Esophagus (tissue), 2 donors: ENCODE measurements at regions not wholly inside any gene's neighbourhood (a gene's known extent, or its start where the extent isn't known, plus 50 kb on each side); places are given as distances from the start of the nearest gene placed in this dataset.

Experiments
- H3K27ac ChIP-seq, 2 donors: one replicate each; pipeline ENCODE4 v1.5.1; 2013; ENCODE audit warnings: low read depth in 2 of 2, mild to moderate bottlenecking in 2 of 2, inconsistent platforms in 1 of 2, low read length in 1 of 2, moderate library complexity in 1 of 2
- H3K27me3 ChIP-seq, 2 donors: one replicate each; pipeline ENCODE4 v1.6.1; 2013; ENCODE audit warnings: low read length in 2 of 2, control low read depth in 1 of 2, mild to moderate bottlenecking in 1 of 2; ENCODE audit not compliant: insufficient read depth in 2 of 2, control insufficient read depth in 1 of 2
- H3K36me3 ChIP-seq, 2 donors: one replicate each; pipeline ENCODE4 v1.6.1; 2013; ENCODE audit warnings: low read length in 1 of 2; ENCODE audit not compliant: control insufficient read depth in 2 of 2, insufficient read depth in 2 of 2
- H3K4me1 ChIP-seq, 2 donors: one replicate each; pipeline ENCODE4 v1.6.1; 2013; ENCODE audit warnings: low read length in 1 of 2; ENCODE audit not compliant: control insufficient read depth in 2 of 2, insufficient read depth in 2 of 2
- H3K4me3 ChIP-seq, 2 donors: one replicate each; pipeline ENCODE4 v1.5.1; 2013; ENCODE audit warnings: low read length in 2 of 2, mild to moderate bottlenecking in 2 of 2, low read depth in 1 of 2, moderate library complexity in 1 of 2
- H3K9me3 ChIP-seq, 2 donors: one replicate each; pipeline ENCODE4 v1.6.1; 2013; ENCODE audit warnings: mild to moderate bottlenecking in 2 of 2, low read depth in 1 of 2, low read length in 1 of 2, moderate library complexity in 1 of 2; ENCODE audit not compliant: control insufficient read depth in 2 of 2, insufficient read depth in 1 of 2
- WGBS, 2 donors: extraction: QIAGEN DNeasy Blood & Tissue Kit; methylation state at CpG; one replicate each; pipeline ENCODE4 v1.1.7; 2013; 5-methylcytosine and 5-hydroxymethylcytosine counted together
- donor health status: healthy with polysubstance abuse.
- donor health status: Bipolar disorder and iron deficiency.

GRCh38 chr22:49134076-49134475 lies 693.6 kb downstream of the BRD1 start:
- Histone ChIP-seq H3K36me3 (no peaks in the 10 kb centered on the region), H3K4me1 (no peaks in the 10 kb centered on the region), H3K4me3 (no peak overlapping the region), H3K9me3 (no peaks in the 10 kb centered on the region), H3K27me3 (no peaks in the 10 kb centered on the region), H3K27ac (no peak overlapping the region)
- 75 to 79% methylated on average over 13 of the region's 13 CpGs for whole genome bisulfite sequencing, 2 donors

DNA sequence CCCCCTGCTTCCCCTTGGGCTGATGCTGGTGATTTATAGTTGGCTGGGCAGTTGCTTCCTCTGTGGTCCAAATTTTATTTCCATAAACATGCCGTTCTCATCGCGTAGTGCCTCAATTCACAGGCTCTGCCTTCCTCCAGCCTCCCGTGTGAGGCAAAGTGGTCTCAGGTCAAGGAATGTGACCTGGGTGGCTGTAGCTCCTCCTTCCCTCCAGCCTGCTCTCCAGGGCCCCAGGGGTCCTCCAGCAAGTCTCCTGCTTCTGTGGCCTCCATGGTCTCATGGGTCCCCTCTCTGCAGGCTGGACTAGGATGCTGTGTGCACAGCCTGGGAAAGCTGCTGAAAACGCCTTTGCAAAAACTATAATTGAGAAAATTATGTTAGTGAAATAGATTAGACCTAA lies 694.1 kb downstream of the BRD1 start:
- Histone ChIP-seq H3K27me3 (no peaks in the 10 kb centered on the region), H3K27ac (no peak overlapping the region), H3K9me3 (no peaks in the 10 kb centered on the region), H3K36me3 (no peaks in the 10 kb centered on the region), H3K4me3 (no peak overlapping the region), H3K4me1 (no peaks in the 10 kb centered on the region)
- 23 to 37% methylated on average over 5 of the region's 5 CpGs for WGBS, 2 donors

DNA sequence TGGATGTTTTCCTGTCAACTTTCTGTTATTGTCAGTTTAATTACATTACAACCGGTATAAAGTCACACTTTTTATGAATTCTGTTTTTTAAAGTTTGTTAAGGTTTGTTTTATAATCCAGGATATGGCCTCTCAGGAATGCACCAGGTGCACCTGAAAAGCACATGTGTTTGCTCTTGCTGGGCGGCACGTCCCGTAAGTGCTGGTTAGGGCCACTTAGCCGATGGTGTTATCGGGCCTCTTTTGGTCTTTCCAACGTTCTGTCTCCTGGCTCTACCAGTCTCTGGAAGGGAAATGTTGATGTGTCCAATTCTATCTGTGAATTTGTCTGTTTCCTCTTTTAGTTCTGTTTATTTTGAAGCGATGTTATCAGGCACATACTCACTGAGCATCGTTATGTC lies 695.7 kb downstream of the BRD1 start:
- WGBS, 2 donors: 28 to 41% methylated on average over 9 of the region's 9 CpGs
- Histone ChIP-seq H3K4me1 (no peaks in the 10 kb centered on the region), H3K27me3 (no peaks in the 10 kb centered on the region)

DNA sequence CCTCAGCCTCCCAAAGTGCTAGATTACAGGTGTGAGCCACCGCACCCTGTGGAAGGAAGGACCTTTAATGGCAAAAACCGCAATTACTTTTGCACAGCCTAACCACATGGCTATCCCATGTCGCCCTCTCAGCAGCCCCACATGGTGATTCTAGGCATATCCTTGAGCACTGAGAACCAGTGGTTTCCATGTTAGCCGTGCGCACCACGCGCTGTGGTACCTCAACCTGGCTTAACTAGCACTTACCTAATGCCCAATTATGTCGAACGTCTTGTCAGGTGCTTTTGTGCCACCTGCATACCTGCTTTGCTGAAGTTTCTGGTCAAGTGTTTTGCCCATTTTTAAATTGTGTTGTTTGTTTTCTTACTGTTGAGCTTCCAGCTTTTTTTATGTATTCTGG lies 697.9 kb downstream of the BRD1 start:
- Histone ChIP-seq H3K36me3 (no peaks in the 10 kb centered on the region), H3K27me3 (no peaks in the 10 kb centered on the region), H3K4me3 (no peak overlapping the region), H3K9me3 (no peaks in the 10 kb centered on the region), H3K27ac (no peak overlapping the region), H3K4me1 (no peaks in the 10 kb centered on the region)
- WGBS, 2 donors: 94 to 95% methylated on average over 9 of the region's 9 CpGs

More for the DNA sequence above, 695.7 kb downstream of the BRD1 start:
- H3K4me3 ChIP-seq: no peak overlapping the region
- no peak overlapping the region for H3K27ac ChIP-seq
- no peaks in the 10 kb centered on the region for H3K9me3 ChIP-seq
- no peaks in the 10 kb centered on the region for H3K36me3 ChIP-seq

DNA sequence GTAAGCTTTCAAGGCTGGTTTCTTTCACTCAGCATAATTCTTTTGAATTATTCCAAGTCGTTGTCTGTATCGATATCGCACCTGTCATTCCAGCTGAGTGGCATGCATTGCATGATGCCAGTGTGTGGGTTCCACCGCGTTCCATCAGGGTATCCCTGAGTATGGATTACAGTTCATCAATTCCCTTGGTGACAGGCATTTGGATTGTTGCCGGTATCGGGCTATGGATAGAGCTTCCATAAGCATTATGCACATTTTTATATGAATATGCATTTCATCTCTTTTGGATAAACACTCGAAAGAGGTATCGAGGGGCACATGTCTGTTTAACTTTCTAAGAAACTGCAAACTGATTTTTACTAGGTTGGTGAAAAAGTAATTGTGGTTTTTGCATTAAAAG lies 698.8 kb downstream of the BRD1 start:
- Histone ChIP-seq H3K27me3 (no peaks in the 10 kb centered on the region), H3K9me3 (no peaks in the 10 kb centered on the region), H3K4me3 (no peak overlapping the region), H3K4me1 (no peaks in the 10 kb centered on the region), H3K27ac (no peak overlapping the region), H3K36me3 (no peaks in the 10 kb centered on the region)
- 92 to 94% methylated on average over 9 of the region's 9 CpGs for WGBS, 2 donors

- H3K27me3 ChIP-seq: peaks cover 0 to 5% of the 10 kb centered on the region in 2 donors
- 39 to 53% methylated on average over 5 of the region's 5 CpGs for WGBS, 2 donors
- H3K9me3 ChIP-seq: no peaks in the 10 kb centered on the region
- no peaks in the 10 kb centered on the region for H3K36me3 ChIP-seq
- no peak overlapping the region for H3K4me3 ChIP-seq
- no peak overlapping the region for H3K27ac ChIP-seq
- H3K4me1 ChIP-seq: no peaks in the 10 kb centered on the region
These were observed 703.1 kb downstream of the BRD1 start for GRCh38 chr22:49124608-49125007.

DNA sequence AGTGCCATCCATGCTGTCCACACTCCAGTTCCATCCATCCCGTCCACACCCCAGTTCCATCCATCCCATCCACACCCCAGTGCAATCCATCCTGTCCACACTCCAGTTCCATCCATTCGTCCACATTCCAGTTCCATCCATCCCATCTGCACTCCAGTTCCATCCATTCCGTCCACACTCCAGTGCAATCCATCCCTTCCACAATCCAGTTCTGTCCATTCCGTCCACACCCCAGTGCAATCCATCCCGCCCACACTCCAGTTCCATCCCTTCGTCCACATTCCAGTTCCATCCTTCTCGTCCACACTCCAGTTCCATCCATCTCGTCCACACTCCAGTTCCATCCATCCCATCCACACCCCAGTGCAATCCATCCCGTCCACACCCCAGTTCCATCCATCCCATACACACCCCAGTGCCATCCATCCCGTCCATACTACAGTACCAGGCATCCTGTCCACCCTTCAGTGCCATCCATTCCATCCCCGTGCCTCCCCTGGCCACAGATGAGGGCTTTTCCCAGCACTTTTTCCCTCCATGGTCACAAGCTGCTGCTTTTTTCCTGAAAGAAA lies 704.0 kb downstream of the BRD1 start:
- 69 to 72% methylated on average over 11 of the region's 11 CpGs for WGBS, 2 donors

DNA sequence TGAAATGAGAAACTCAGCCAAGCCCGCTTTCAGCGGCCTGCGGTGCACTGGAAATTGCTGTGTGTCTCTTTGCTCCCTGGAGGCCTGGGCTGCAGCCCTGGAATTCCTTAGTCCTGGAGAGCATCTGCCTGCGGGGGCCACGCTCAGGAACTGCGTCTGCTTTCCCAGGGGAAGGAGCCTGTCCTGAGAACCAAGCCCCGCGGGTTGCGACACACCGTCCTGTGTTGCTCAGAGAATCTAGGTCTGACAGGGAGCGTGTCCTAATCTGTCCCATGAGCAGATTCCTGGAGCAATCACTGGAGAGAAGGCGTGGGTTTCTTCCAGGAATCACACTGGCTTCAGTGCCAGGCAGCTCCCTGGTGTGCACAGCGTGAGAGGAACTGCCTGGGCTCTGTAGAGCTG lies 708.1 kb downstream of the BRD1 start:
- Histone ChIP-seq H3K4me1 (no peaks in the 10 kb centered on the region), H3K27me3 (peaks cover 0 to 5% of the 10 kb centered on the region in 2 donors), H3K27ac (no peak overlapping the region), H3K9me3 (no peaks in the 10 kb centered on the region), H3K4me3 (no peak overlapping the region), H3K36me3 (no peaks in the 10 kb centered on the region)
- 26 to 44% methylated on average over 13 of the region's 13 CpGs for WGBS, 2 donors

More for the DNA sequence above, 704.0 kb downstream of the BRD1 start:
- Histone ChIP-seq H3K9me3 (no peaks in the 10 kb centered on the region), H3K4me1 (no peaks in the 10 kb centered on the region), H3K36me3 (no peaks in the 10 kb centered on the region), H3K27me3 (peaks cover 0 to 5% of the 10 kb centered on the region in 2 donors), H3K4me3 (no peak overlapping the region), H3K27ac (no peak overlapping the region)

DNA sequence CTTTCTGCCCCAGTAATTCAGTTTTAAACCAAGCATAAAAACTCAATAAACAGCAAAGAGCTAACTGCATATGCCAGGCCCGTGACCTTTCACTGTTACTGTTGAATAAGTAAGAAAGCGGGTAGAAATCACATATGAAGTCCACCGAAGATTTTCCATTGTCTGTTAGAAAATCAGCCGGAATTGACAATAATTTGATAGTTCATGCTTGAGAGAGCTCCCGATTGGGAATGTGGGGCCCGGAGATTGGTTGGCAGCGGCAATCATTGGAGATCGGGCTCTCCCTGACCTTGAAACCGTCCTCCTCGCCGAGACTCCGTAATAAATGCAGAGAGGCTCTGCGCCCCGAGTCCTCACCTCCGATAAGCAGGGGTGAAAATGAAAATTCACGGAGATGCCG lies 709.6 kb downstream of the BRD1 start:
- H3K4me3 ChIP-seq: no peak overlapping the region
- H3K36me3 ChIP-seq: no peaks in the 10 kb centered on the region
- no peaks in the 10 kb centered on the region for H3K27me3 ChIP-seq
- no peaks in the 10 kb centered on the region for H3K4me1 ChIP-seq
- H3K27ac ChIP-seq: no peak overlapping the region
- WGBS, 2 donors: 95% methylated on average over 17 of the region's 17 CpGs
- H3K9me3 ChIP-seq: no peaks in the 10 kb centered on the region

GRCh38 chr22:49117486-49117885 lies 710.2 kb downstream of the BRD1 start:
- Histone ChIP-seq H3K4me1 (no peaks in the 10 kb centered on the region), H3K27me3 (no peaks in the 10 kb centered on the region), H3K36me3 (no peaks in the 10 kb centered on the region), H3K9me3 (no peaks in the 10 kb centered on the region), H3K27ac (no peak overlapping the region), H3K4me3 (no peak overlapping the region)
- WGBS, 2 donors: 67 to 73% methylated on average over 7 of the region's 7 CpGs
